ENCODE measurements at regions not wholly inside any gene's neighbourhood (a gene's known extent, or its start where the extent isn't known, plus 50 kb on each side); places are given as distances from the start of the nearest gene placed in this dataset.

GRCh38 chr6:6906570-6907213 is 201.1 kb upstream of the RREB1 start:
- TF ChIP-seq, protein P1, sequence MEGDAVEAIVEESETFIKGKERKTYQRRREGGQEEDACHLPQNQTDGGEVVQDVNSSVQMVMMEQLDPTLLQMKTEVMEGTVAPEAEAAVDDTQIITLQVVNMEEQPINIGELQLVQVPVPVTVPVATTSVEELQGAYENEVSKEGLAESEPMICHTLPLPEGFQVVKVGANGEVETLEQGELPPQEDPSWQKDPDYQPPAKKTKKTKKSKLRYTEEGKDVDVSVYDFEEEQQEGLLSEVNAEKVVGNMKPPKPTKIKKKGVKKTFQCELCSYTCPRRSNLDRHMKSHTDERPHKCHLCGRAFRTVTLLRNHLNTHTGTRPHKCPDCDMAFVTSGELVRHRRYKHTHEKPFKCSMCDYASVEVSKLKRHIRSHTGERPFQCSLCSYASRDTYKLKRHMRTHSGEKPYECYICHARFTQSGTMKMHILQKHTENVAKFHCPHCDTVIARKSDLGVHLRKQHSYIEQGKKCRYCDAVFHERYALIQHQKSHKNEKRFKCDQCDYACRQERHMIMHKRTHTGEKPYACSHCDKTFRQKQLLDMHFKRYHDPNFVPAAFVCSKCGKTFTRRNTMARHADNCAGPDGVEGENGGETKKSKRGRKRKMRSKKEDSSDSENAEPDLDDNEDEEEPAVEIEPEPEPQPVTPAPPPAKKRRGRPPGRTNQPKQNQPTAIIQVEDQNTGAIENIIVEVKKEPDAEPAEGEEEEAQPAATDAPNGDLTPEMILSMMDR (IDR thresholded peaks at IDR 0.05): no peak
- Mint-ChIP-seq H3K36me3 (ENCODE audit: low read depth) (no peaks in the 10 kb centered on the region), H3K9me3 (no peaks in the 10 kb centered on the region), H3K27me3 (peaks cover 12% of the 10 kb centered on the region), H3K4me1 (ENCODE audit: low read depth) (no peaks in the 10 kb centered on the region), H3K4me3 (no peak overlapping the region), H3K27ac (no peak overlapping the region)
- ChIA-PET CTCF (no interaction called here), POLR2A (no interaction called here)
- ATAC-seq (no peak), DNase-seq (no peak)
- intact Hi-C loops (cut with micrococcal nuclease): no loop called here

GRCh38 chr6:6907286-6907685 is 200.5 kb upstream of the RREB1 start:
- TF ChIP-seq, protein P1 (IDR thresholded peaks at IDR 0.05): no peak
- POLR2A ChIA-PET: no interaction called here

GRCh38 chr6:6908121-6908520 is 199.6 kb upstream of the RREB1 start:
- H3K36me3 Mint-ChIP-seq (ENCODE audit: low read depth): no peaks in the 10 kb centered on the region
- no peak overlapping the region for H3K4me3 Mint-ChIP-seq
- TF ChIP-seq, protein P1 (IDR thresholded peaks at IDR 0.05): no peak
- peaks cover 14% of the 10 kb centered on the region for H3K27me3 Mint-ChIP-seq
- H3K4me1 Mint-ChIP-seq (ENCODE audit: low read depth): no peaks in the 10 kb centered on the region
- DNase-seq (no peak), ATAC-seq (no peak)
- H3K9me3 Mint-ChIP-seq: no peaks in the 10 kb centered on the region
- POLR2A ChIA-PET: no interaction called here
- H3K27ac Mint-ChIP-seq: no peak overlapping the region
- CTCF ChIA-PET: no interaction called here
- intact Hi-C loops (cut with micrococcal nuclease): no loop called here

More at GRCh38 chr6:6907286-6907685, 200.5 kb upstream of the RREB1 start:
- Mint-ChIP-seq H3K4me3 (no peak overlapping the region), H3K4me1 (ENCODE audit: low read depth) (no peaks in the 10 kb centered on the region), H3K27ac (no peak overlapping the region), H3K9me3 (no peaks in the 10 kb centered on the region), H3K27me3 (peaks cover 15% of the 10 kb centered on the region), H3K36me3 (ENCODE audit: low read depth) (no peaks in the 10 kb centered on the region)
- no peak for DNase-seq
- intact Hi-C loops (cut with micrococcal nuclease): no loop called here
- no peak for ATAC-seq
- CTCF ChIA-PET: no interaction called here

- Mint-ChIP-seq H3K4me3 (no peak overlapping the region), H3K9me3 (no peaks in the 10 kb centered on the region), H3K36me3 (ENCODE audit: low read depth) (no peaks in the 10 kb centered on the region), H3K27ac (no peak overlapping the region), H3K27me3 (peaks cover 21% of the 10 kb centered on the region), H3K4me1 (ENCODE audit: low read depth) (no peaks in the 10 kb centered on the region)
- ChIA-PET POLR2A (no interaction called here), CTCF (no interaction called here)
- DNase-seq (no peak), ATAC-seq (no peak)
- TF ChIP-seq, protein P1 (IDR thresholded peaks at IDR 0.05): no peak
- intact Hi-C loops (cut with micrococcal nuclease): no loop called here
These were observed 198.7 kb upstream of the RREB1 start for GRCh38 chr6:6909111-6909510.

DNA sequence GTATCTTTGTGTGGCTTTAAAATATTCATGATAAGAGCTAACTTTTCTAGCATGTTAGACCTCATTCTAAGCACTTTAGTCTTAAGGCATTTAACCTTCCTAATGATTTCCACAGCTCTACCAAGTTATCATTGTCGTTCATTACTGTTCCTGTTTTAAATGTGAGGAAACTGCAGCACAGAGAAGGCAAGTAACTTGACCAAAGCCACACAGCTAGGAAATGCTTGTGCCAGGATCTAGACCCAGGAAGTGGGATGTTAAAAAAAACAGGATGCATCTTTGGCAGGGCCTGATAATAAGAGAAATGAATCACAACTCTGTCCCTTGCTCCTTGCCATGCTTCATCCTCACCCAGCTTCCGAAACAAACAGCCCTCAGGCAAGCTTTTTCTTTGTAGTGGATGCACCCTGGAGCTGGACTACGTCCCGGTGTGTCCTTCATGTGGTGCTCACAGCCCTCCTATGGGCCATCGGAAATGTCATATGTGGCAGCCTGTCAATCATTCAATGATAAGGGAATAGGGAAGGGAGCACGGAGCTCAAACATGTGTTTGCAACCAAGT is 196.9 kb upstream of the RREB1 start:
- H3K36me3 Mint-ChIP-seq (ENCODE audit: low read depth): no peaks in the 10 kb centered on the region
- no peaks in the 10 kb centered on the region for H3K9me3 Mint-ChIP-seq
- intact Hi-C loops (cut with micrococcal nuclease): loop anchor here (10.0 kb wide), 1 partner anchor 334 kb away; no protein-coding TSS in a partner anchor
- H3K4me3 Mint-ChIP-seq: no peak overlapping the region
- DNase-seq: no peak
- TF ChIP-seq, protein P1 (IDR thresholded peaks at IDR 0.05): no peak
- H3K27ac Mint-ChIP-seq: no peak overlapping the region
- no peak for ATAC-seq
- ChIA-PET POLR2A (no interaction called here), CTCF (no interaction called here)
- H3K4me1 Mint-ChIP-seq (ENCODE audit: low read depth): peaks cover 3% of the 10 kb centered on the region
- H3K27me3 Mint-ChIP-seq: peaks cover 25% of the 10 kb centered on the region

All from activated CD8-positive, alpha-beta T cell treated with anti-CD3 and anti-CD28 coated beads for 36 hours (primary cell).